ENCODE measurements at regions not wholly inside any gene's neighbourhood (a gene's known extent, or its start where the extent isn't known, plus 50 kb on each side); places are given as distances from the start of the nearest gene placed in this dataset.
A peak's percentile ranks its signal among the peaks of the same experiment; 100 is the strongest.
"Not testable (repeated sequence)": the region's sequence is repeated elsewhere in the genome, so short reads cannot be mapped to it uniquely, and the experiment has no call there.

DNA sequence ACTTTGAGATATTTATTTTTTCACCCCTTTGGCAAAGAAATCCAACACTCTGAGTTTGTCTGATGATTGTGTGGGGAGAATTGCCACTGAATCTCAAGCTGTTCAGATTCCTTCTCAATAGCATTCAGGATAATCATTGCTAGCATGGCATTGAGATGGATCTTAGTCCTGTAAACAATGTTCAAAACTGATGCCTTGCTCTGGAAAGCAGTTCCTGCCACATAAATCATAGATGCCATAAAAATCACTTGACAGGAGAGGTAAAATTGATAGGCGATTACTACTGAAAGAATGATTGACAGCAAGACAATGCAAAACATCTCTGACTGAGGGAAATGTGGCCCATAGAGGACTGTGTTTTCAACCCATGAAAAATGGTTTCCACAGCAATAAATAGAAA lies 915.6 kb downstream of the TRHDE start:
- DNase-seq (ENCODE audit: low read depth): no peak

DNA sequence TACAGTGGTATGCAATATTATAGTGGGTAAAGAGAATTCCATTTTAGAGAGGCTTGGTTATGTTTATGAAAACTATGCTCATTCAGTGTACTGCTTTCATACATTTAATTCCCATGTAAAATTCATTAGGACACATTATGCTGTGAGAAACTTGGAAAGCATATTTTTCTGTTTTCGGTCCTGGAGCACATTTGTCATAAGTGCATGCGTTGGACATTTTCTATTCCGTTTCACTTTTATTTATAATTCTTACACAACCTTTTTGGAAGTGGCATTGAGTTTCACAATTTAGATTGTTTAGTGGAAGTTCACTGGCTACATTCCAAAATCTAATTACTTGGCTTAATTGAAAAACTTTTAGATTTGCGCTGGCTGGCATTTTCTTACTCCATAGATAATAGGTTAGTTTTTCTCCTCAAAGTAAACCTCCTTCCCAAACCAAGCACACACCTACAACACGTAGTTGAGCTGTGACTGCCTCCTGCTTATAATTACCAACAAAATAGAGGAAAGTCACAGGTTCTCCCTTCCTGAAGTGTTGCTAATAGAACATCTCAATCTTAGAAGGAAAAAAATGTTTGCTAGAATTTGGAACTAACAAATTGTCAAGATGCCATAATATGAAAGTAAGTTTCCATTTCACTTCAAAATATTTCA lies 938.5 kb downstream of the TRHDE start:
- no peak for DNase-seq (ENCODE audit: low read depth)

DNA sequence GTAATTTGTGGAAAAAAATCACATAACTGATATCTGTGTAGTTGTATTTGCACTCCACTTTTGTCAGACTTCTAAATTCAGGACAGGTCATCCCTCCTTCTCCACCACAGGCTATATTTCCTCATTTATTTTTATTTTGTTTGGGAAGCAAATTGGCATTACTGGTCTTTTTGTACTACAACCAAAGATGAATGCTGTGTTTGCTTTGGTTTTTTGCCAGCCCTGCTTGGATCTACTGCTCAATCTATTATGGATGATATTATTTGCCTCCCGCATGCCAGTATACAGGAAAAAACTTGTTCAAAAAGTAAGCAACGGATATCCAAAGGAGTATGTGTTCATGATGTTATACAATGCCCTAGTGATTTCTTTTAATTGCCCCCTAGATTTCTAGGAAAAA lies 948.8 kb downstream of the TRHDE start:
- DNase-seq (ENCODE audit: low read depth): no peak

DNA sequence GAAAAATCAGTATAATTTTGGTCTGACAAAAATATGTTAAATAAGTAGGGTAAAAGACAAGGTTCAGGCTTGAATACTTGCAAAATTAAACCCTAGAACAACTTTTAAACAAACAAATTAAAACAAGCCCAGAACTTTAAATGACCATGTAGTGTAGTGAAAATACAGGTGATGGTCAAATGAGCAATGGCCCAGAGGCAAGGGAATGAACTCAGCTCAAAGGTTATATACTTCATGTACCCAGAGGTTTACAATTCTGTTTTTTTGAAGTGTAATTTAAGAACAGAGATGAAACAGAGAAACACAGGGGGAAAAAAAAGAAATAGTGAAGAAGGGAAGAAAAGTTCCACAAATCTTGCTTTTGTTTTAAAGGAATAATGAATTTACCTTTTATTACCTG lies 949.2 kb downstream of the TRHDE start:
- peak; percentile 2 for DNase-seq (ENCODE audit: low read depth)

DNA sequence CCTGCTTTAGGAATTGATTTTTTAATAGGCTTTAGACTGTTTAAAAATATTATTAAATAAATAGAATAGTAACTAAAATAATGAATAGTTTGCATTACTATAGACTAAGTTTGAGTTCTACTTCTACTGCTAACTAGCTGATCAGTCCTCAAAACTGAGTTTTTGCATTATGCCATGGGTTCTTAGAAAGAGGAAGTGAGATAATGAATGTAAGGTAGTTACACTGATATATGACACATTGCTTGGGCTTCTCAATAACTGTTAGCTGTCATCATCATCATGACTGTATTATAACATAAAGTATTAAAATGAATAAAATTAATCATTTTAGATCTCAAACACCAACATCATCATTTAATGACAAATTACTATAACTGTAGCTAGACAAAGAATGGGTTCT lies 949.7 kb downstream of the TRHDE start:
- no peak for DNase-seq (ENCODE audit: low read depth)

DNA sequence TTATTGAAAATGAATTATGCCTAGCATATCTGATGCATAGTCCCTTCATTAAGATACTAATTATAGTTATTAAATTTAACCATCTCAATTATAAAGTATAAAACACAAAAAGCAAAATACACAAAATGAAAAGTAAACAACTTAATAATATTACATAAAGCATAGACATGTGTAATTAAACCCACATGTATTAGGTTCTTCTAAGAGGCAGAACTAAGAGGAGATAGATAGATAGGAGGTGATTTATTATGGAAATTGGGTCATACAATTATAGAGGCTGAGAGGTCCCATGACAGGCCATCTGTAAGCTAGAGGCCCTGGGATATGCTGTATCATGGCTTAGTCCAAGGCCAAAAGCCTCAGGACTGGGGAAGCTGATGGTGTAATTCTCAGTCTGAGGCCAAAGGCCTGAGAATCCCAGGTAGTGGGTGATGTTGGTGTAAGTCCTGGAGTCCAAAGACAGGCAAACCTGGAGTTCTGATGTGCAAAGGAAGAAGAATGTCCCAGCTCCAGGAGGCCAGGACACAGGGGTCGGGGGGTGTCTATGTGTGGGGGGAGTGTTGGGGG lies 953.3 kb downstream of the TRHDE start:
- peak; percentile 0 for DNase-seq (ENCODE audit: low read depth)

DNA sequence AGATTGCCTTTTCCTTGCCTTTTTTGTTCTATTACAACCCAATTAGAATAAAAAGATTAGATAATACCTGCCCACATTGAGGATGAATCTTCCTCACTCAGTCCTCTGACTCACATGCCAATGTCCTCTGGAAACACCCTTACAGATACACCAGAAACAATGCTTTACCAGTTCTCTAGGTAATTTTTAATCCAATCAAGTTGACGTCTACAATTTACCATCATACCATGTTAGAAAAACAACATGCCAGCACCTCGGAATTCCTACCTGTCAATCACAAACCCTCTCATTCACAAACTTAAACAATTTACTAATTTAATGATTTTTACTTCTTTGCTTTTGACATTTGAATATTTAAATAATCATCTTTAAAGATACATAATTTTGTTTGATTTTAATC lies 953.8 kb downstream of the TRHDE start:
- DNase-seq (ENCODE audit: low read depth): peak; percentile 71

DNA sequence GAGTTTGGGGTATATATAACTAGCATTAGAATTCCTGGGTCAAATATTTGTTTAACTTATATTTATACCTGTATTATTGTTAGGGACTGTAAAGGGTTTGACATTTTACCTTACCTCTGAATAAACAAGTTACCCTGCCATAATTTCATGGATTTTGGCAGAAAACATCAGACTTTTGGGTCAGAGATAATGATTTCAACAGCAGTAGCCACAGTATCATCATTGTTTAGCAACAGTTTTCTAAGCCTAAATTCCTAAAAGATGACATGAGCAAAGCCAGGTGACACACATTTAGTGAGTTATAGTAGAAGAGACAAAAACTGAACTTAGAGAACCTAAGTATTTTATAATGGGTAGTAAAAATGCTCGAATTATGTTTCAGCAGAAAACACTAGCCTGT lies 954.4 kb downstream of the TRHDE start:
- peak; percentile 6 for DNase-seq (ENCODE audit: low read depth)

DNA sequence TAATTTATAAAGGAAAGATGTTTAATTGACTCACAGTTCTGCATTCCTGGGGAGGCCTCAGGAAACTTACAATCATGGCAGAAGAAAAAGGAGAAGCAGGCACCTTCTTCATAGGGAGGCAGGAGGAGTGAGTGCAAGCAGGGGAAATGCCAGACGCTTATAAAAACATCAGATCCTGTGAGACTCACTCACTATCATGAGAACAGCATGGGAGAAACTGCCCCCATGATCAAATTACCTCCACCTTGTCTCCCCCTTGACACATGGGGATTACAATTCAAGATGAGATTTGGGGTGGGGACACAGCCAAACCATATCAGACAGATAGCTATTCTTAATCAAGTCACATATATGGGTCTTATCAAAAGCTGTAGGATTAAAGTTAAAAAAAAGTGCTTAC lies 956.7 kb downstream of the TRHDE start:
- DNase-seq (ENCODE audit: low read depth): not testable (repeated sequence)

DNA sequence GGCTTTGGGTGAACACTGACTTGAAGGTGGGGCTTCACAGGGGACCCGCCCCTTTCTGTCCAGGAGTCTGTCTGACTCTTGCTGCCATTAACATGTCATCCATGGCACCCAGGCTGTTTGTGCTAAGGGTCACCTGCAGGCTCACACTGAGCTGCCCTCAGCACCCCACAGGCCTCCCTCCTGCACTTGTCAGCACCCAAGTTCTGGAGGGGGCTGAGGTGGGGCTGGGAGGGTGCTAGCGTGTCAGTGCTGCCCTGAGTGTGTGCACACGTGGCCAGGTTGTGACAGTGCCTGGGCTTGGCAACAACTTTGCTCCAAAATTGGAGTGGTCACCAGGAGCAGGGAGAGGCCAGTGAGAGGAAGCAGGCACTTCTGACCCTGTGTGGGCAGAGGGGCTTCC lies 963.2 kb downstream of the TRHDE start:
- DNase-seq (ENCODE audit: low read depth): no peak

DNA sequence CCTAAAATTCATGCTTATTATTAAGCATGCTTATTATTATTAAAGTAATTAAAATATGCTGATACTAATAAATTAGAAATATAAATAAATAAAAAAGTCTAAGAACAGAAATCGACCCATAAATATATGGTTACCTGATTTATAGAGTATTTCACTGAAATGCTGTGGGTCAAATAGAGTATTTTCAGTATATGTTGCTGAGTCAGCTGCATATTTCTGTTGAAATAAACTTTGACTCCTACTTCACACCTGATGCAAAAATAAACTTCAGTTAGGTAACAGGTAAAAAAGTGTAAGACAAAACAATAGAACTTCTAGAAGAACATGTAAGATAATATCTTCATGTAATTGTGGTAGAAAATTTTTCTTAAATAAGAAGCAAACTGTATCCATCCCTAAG lies 967.9 kb downstream of the TRHDE start:
- no peak for DNase-seq (ENCODE audit: low read depth)

DNA sequence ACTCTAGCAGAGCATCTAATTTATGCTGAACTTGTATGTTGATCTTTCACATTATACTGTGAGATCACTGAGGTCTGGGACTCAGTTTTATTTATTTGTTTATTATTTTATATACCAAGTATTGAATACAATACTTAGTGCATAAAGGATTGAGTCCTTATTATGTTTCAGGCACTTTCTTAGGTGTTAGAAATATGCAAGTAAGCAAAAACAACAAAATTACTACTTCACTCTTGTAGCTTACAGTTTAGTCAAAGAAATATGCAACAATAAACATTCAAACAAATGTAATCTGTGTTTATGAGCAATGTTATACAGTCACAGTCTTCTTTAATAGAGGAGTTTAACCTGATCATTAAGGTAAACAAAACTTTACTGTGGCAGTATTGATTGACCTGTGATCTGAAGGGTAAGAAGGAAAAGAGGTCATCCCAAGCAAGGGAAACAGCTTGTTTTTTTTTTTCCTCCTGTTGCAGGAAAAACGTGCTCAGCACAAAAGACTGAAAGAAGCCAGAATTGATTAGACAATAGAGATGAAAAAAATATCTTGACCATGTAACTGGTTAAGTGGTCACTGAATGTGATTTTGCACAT lies 990.7 kb downstream of the TRHDE start:
- DNase-seq (ENCODE audit: low read depth): no peak

DNA sequence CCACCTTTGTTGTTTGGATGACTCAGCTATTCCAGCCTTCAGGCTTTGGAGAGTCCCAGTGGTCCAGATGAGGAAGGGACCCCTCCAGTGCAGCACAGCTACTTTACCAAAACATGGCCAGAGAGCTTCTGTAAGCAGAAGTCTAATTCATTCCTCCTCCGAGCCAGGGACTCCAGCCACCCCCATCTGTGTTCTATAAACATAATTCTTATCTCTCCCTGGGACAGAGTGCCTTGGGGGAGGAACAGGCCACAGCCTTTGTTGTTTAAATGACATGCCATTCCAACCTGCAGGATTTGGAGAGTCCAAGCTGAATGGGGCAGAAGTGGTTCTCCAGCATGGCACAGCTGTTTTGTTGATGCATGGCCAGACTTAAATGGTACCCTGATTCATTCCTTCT lies 994.0 kb downstream of the TRHDE start:
- DNase-seq (ENCODE audit: low read depth): no peak

DNA sequence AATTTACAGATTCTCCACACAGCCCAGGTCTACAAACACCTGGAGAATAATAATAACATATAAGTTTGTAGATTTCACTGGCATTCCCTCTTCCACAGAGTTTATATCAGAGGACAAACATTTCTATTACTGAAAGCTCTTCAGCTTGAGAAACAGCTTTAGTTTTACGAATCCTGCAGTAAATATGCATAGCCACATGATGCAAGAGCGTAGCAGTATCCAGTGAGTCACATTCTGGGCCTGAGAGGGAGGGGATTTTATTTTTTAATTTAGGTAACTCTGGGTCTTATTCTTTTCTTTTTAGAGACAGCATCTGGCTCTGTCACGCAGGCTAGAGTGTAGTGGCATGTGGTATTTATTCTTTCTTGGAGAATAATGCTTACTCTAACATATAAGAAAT lies 1002.8 kb downstream of the TRHDE start:
- peak; percentile 27 for DNase-seq (ENCODE audit: low read depth)

DNA sequence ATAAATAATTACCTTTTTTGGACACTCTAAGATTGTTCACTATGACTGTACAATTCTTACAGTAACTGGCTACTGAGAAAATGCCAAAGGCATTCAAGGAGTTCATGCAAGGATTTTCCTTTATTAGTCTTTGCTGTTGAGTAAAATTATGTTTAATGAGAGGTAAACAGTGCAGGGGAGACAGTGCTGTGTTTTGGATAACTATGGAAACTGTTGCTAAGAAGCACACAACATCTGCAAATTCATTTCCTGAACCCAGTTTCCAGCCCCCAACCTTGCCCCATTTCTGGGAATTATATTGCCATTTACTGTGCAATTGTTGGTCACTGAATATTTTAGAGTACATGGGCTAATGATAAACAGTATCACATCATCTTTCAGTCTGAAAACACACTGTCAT lies 1005.8 kb downstream of the TRHDE start:
- peak; percentile 39 for DNase-seq (ENCODE audit: low read depth)

DNA sequence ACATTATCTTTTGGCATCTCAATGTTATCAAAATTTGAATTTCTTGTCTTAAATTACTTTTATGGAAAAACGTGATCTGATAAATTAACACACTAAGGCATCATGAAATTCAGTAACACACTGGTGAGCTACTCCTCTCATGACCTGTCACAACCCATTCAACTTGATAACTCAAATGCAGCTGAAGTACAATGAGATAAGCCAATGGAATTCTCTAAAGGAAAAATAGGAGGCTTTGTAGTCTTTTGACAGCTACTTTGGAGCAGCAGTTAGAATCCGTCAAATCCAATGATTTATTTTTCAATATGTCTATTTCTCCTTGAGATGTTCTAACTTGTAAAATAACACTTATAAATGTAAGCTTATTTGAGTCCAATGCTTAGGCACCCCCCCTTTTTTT lies 1029.4 kb downstream of the TRHDE start:
- no peak for DNase-seq (ENCODE audit: low read depth)

DNA sequence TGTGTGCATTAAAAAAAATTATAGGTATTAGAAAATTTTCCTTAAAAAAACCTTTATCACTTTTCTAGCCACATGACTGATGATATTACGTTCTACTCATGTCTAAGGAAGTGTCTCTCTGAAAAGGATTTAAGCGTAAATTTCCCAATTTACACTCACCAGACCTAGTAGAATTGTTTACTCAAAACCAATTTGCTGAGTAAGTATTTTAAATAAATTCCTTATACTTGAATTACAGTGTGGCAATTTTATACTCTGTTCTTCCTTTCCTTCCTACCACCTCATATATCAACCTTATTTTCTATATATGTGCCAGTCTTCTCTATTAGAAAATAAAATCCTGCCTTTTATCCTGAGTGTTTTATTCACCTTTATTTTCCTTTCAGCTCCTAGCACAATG lies 1035.1 kb downstream of the TRHDE start:
- no peak for DNase-seq (ENCODE audit: low read depth)

DNA sequence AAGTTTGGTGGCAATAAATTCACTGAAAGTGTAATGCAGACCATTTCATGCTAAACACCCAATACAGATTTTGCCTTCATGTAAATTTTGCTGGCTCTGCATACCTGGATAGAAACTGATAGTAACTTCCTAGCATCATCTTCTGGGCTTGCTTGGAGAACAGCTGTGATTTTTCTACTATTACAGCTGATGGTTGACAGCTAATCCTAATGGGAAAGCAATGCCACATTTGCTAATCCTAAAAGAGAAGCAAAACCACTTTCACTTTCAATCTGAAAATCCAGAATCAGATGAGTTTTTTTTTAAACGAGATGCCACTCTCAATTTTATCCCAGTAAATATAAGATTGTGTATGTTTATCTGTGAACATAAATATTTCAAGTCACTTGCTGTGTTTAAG lies 1035.9 kb downstream of the TRHDE start:
- DNase-seq (ENCODE audit: low read depth): peak; percentile 0

DNA sequence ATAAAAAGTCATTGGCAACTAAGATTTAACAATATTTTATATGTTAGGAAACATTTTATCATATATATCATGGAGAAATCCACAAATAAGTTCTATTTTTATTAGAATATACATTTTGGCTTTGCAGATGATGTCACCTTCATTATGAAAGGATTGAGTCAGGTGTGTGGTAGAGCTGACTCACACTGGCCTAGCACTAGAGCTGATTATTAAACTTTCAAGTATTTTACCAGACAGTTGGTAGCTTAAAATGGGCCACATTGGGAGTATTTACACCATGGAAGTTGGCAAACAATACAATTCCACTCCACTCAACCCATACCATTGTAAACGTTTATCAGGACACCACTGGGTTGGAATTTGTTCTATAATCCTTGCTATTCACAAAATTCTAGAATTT lies 1036.6 kb downstream of the TRHDE start:
- DNase-seq (ENCODE audit: low read depth): peak; percentile 43

DNA sequence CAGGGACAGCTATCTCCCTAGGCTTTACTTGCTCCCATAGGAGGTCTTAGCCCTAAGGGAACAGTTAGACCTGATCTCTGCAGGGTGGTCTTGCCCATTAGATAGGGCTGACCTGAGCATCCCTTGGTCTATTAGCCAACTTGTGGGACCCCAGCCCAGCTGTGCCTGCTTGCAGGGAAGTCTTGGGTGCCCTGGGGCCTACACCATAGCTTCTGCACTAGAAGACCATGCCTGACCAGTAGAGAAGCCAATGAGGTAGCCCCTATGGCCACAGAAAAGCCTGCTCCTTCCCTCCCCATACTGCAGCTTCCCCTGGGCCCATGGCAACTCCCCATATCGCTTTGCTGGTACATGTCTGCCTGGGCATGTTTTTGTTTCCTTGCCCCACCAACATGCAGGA lies 1049.1 kb downstream of the TRHDE start:
- no peak for DNase-seq (ENCODE audit: low read depth)

DNA sequence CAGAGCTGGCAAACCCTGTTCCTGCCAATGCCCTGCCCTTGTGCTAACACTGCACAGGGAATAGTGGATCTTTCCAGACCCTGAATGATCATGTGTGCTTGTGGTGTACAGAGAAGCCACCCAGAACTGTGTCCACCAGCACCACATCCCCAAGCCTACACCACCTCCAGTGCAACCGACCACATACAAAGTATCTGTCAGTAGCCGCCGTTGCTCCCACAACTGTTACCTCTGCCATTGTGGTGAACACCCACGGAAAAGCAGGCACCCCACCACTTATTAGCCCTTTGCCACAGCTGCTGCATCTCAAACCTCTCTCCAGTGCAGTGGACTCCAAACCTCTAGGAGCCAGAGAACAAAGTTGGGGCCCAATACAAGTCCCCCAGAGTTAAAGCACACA lies 1049.6 kb downstream of the TRHDE start:
- DNase-seq (ENCODE audit: low read depth): no peak

DNA sequence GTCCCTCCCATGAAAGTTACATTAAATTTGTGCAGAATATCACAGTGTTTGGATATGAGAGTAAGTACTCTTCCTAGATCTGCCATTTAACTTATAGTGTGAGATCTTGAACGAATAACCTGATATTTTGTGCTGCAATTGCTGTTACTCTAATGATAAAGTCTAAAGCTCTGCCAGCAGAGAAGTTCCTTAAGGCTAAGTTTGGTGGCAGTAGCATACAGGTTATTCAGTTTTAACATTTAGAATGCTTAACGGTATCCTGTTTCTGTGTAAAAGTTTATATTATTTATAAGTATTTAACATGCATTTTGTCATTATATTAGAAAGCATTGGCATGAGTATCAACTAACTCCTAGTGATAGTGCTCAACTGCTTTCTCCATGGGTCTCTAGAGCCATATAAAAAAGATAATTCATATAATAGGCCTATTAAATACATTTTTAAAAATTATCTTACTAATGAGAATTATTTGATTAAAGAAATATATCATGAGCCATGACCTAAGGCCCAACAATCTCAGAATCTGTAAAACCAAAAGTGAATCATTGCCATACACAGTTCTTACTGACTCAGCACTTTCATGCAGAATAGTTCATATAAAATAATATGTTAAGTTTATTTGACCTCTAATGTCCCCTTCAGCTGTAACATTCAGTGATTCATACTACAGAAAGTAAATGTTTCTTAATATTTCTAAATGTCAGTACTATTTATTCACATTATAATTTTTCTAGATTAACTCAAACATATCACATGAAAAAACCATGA lies 1058.6 kb downstream of the TRHDE start:
- DNase-seq (ENCODE audit: low read depth): no peak

All from renal cortical epithelial cell (primary cell).